Mesodermal cell (in vitro differentiated cells): ENCODE measurements at regions not wholly inside any gene's neighbourhood (a gene's known extent, or its start where the extent isn't known, plus 50 kb on each side); places are given as distances from the start of the nearest gene placed in this dataset.

Experiments
- H3K27ac ChIP-seq: 2 replicates; pipeline ENCODE4 v1.7.0; 2013; ENCODE audit warnings: mild to moderate bottlenecking, low read depth, low read length, moderate library complexity; ENCODE audit not compliant: severe bottlenecking
- H3K36me3 ChIP-seq: 2 replicates; pipeline ENCODE4 v1.7.1; 2013; ENCODE audit warnings: mild to moderate bottlenecking, low read length, moderate library complexity; ENCODE audit not compliant: control insufficient read depth, insufficient read depth
- H3K4me1 ChIP-seq: one replicate; pipeline ENCODE4 v1.7.1; 2013; ENCODE audit warnings: mild to moderate bottlenecking, low read length; ENCODE audit not compliant: insufficient read depth, control insufficient read depth, poor library complexity, severe bottlenecking
- H3K4me3 ChIP-seq: 2 replicates; pipeline ENCODE4 v1.7.0; 2013; ENCODE audit warnings: low read length, control low read depth, mild to moderate bottlenecking; ENCODE audit not compliant: insufficient read depth, poor library complexity, severe bottlenecking; ENCODE audit errors: extremely low read depth
- H3K9me3 ChIP-seq: 2 replicates; pipeline ENCODE4 v1.7.1; 2013; ENCODE audit warnings: mild to moderate bottlenecking, low read length, moderate library complexity; ENCODE audit not compliant: control insufficient read depth
- WGBS, 2 experiments: methylation state at CpG; one replicate each; pipeline ENCODE4 v1.1.5; 2013; ENCODE audit warnings: missing lambda C conversion rate in 2 of 2; ENCODE audit not compliant: insufficient coverage in 2 of 2; 5-methylcytosine and 5-hydroxymethylcytosine counted together

DNA sequence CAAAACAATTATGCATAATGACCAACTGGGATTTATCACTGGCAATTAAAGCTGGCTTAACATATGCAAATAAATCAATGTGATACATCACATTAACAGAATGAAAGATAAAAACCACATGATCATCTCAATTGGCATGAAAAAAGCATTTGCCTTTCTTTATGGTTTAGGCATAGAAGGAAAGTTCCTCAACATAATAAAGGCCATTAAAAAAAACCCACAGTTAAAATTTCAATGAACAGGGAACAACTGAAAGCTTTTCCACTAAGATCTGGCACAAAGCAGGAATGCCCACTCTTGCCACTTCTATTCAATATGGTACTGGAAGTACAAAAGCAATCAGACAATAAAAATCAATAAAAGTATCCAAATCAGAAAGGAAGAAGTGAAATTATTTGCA lies 151.2 kb upstream of the CD180 start:
- Histone ChIP-seq H3K36me3 (no peaks in the 10 kb centered on the region), H3K4me3 (no peak overlapping the region), H3K4me1 (no peaks in the 10 kb centered on the region), H3K27ac (no peak overlapping the region), H3K9me3 (no peaks in the 10 kb centered on the region)

GRCh38 chr5:67346611-67347010 lies 150.0 kb upstream of the CD180 start:
- Histone ChIP-seq H3K36me3 (no peaks in the 10 kb centered on the region), H3K27ac (no peak overlapping the region), H3K9me3 (no peaks in the 10 kb centered on the region), H3K4me3 (no peak overlapping the region), H3K4me1 (no peaks in the 10 kb centered on the region)
- WGBS, 2 experiments: 80% methylated on average over 2 of the region's 2 CpGs; no CpG with 5 or more reads in 1 of the 2 experiments

GRCh38 chr5:67344870-67345269 lies 148.3 kb upstream of the CD180 start:
- H3K9me3 ChIP-seq: no peaks in the 10 kb centered on the region
- H3K27ac ChIP-seq: no peak overlapping the region
- no peaks in the 10 kb centered on the region for H3K36me3 ChIP-seq
- no peak overlapping the region for H3K4me3 ChIP-seq
- no peaks in the 10 kb centered on the region for H3K4me1 ChIP-seq
- WGBS, 2 experiments: no CpG with 5 or more reads among the region's 2 CpGs

DNA sequence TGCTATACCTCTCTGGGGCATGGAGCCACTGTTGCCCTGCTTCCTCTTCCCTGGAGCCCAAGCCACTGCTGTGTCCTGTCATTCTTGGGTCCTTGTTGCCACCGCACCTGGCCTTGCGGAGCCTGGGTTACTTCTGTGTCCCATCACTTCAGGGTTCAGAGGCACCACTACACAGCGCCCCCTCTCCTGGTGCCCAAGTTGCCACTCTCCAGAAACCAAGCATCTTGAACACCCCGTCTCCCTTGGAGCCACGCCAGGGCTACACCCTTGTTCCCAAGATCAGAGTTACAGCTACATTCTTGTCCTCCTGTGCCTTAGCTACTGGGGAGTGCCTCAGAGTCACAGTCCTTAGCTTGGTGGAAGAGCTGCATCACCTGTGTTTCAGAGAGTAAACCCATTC lies 147.2 kb upstream of the CD180 start:
- 89 to 96% methylated on average over 4 to 5 of the region's 5 CpGs for WGBS, 2 experiments
- Histone ChIP-seq H3K36me3 (no peaks in the 10 kb centered on the region), H3K27ac (no peak overlapping the region), H3K4me1 (no peaks in the 10 kb centered on the region), H3K4me3 (no peak overlapping the region), H3K9me3 (no peaks in the 10 kb centered on the region)

DNA sequence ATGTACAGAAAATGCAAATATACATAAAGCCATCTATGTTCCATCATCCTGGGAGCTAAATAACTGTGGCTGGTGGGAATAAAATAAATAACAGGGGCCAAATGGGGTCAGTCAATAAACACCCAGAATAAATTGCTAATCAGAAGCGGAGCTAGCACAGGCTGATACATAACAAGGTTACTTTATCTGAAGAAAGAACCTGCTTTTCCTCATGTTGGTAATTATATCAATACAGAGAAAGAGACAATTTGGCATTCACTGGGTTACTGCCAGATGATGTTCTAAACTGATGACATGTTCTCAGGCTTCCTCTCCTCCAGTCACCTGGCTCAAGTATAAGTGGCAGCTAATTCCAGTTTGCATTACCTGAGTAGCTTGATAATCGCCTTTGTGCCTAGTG lies 144.9 kb upstream of the CD180 start:
- H3K4me1 ChIP-seq: no peaks in the 10 kb centered on the region
- H3K9me3 ChIP-seq: no peaks in the 10 kb centered on the region
- no peak overlapping the region for H3K4me3 ChIP-seq
- 64 to 83% methylated on average over 1 of the region's 2 CpGs for WGBS, 2 experiments
- no peaks in the 10 kb centered on the region for H3K36me3 ChIP-seq
- no peak overlapping the region for H3K27ac ChIP-seq

DNA sequence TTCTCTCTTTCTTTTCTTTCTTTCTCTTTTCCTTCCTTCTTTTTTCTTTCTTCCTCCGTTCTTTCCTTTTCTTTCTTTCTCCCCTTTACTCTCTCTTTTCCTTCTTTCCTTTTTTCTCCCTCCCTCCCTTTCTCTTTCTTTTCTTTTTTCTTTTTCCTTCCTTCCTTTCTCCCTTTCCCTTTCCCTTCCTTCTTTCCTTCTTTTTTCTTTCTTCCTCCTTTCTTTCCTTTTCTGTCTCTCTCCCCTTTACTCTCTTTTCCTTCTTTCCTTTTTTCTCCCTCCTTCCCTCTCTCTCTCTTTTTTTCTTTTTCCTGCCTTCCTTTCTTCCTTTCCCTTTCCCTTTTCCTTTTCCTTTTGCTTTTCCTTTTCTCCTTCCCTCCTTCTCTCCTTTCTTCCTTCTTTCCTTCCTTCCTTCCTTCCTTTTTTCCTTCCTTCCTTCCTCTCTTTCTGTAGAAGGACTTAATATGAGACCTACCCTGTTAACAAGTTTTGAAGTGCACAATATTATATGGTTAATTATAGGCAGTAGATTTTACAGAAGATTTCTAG lies 142.7 kb upstream of the CD180 start:
- Histone ChIP-seq H3K4me1 (no peaks in the 10 kb centered on the region), H3K27ac (no peak overlapping the region), H3K9me3 (no peaks in the 10 kb centered on the region), H3K4me3 (no peak overlapping the region), H3K36me3 (no peaks in the 10 kb centered on the region)
- WGBS, 2 experiments: 73 to 95% methylated on average over 1 of the region's 1 CpG

DNA sequence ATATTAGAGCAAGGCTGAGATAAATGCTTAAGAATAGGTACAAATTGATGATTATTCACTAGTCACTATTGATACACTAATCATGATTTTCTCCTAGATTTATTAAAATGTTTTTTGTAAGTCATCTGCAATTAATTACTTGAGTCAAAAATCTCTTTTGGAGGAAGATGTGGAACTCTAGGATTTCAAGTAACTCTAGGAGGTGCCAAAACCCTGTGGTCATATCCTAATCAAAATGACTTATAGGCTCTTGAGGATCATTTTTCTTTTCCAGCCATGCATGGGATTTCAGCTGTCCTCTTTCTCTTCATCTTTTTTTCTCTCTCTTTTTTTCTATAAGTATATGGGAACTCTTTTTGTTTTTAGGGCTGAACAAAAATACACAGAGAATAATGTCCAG lies 141.8 kb upstream of the CD180 start:
- no peaks in the 10 kb centered on the region for H3K9me3 ChIP-seq
- no peaks in the 10 kb centered on the region for H3K4me1 ChIP-seq
- no peak overlapping the region for H3K27ac ChIP-seq
- no peak overlapping the region for H3K4me3 ChIP-seq
- no peaks in the 10 kb centered on the region for H3K36me3 ChIP-seq

DNA sequence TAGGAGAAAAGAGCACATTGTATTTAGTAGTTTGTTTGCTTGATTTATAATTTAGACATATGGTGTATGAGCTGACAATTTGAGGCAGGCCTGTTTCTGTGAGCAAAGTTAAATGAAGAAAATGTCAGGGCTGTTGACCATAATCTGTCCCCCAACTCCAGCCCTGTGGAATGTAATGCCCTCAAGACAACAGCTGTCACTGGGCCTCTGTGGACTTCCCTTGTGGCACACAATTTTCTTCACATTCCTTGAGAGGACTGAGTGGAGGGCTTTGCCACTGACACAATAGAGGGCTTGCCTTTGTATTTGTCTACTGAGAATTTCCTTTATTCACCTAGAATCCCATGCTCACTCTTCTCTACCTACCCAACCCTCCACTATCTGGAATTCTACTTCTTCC lies 141.2 kb upstream of the CD180 start:
- H3K4me3 ChIP-seq: no peak overlapping the region
- no peaks in the 10 kb centered on the region for H3K36me3 ChIP-seq
- no peaks in the 10 kb centered on the region for H3K4me1 ChIP-seq
- H3K27ac ChIP-seq: no peak overlapping the region
- H3K9me3 ChIP-seq: no peaks in the 10 kb centered on the region

GRCh38 chr5:67335426-67335825 lies 138.8 kb upstream of the CD180 start:
- H3K36me3 ChIP-seq: no peaks in the 10 kb centered on the region
- H3K9me3 ChIP-seq: no peaks in the 10 kb centered on the region
- H3K27ac ChIP-seq: no peak overlapping the region
- H3K4me1 ChIP-seq: no peaks in the 10 kb centered on the region
- H3K4me3 ChIP-seq: no peak overlapping the region
- 100% methylated on average over 1 of the region's 5 CpGs; no CpG with 5 or more reads in 1 of the 2 experiments for WGBS, 2 experiments

DNA sequence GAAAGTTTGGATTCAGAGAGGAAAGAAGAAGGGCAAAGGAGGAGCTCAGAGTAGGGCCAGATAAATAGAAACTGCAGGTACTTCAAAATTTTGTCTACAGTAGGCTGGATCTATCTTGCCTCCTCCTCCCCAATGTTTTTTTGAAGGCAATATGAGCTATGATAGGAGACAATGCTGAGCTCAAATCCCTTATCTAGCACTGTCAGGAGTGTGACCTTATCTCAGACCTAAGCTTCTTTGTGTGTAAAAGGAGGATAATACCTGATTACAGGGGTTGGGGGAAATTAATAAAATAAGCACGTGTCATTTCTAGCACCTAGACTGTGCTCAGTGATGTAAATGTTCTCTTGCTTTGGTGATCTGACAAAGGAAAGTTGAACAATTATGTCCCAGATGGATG lies 137.8 kb upstream of the CD180 start:
- no peak overlapping the region for H3K4me3 ChIP-seq
- no peaks in the 10 kb centered on the region for H3K4me1 ChIP-seq
- H3K27ac ChIP-seq: no peak overlapping the region
- 70 to 92% methylated on average over 1 of the region's 1 CpG for WGBS, 2 experiments
- H3K9me3 ChIP-seq: no peaks in the 10 kb centered on the region
- no peaks in the 10 kb centered on the region for H3K36me3 ChIP-seq

- no peak overlapping the region for H3K4me3 ChIP-seq
- H3K27ac ChIP-seq: no peak overlapping the region
- H3K36me3 ChIP-seq: no peaks in the 10 kb centered on the region
- H3K9me3 ChIP-seq: no peaks in the 10 kb centered on the region
- no CpG with 5 or more reads among the region's 2 CpGs for WGBS, 2 experiments
- H3K4me1 ChIP-seq: no peaks in the 10 kb centered on the region
Observed at GRCh38 chr5:67333171-67333570, 136.6 kb upstream of the CD180 start.
